ENCODE measurements at regions not wholly inside any gene's neighbourhood (a gene's known extent, or its start where the extent isn't known, plus 50 kb on each side); places are given as distances from the start of the nearest gene placed in this dataset.

DNA sequence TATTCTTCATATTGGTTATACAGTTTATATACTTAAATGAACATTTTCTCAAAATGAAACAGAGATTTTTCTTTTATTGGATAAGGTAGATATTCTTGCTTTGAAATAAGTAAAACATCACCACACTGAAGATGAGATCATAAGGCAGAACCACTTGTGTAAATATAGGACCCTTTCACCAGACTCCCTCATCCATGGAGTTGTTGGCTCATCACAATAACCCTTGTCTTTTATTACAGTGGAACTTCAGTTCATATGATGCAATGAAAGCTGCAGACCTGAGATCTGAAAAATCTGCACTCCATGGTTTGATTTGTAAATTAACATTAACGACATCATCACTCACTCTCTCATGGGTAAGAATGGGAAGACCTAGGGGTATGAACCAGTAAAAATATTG lies 51.9 kb upstream of the DBX2 start:
- SMC1A ChIA-PET (ENCODE audit: uncharacterized antibody, unreplicated experiment): no interaction called here
- Histone ChIP-seq H3K4me1 (ENCODE audit: control insufficient read depth, insufficient read depth, low read length) (no peaks in the 10 kb centered on the region), H3K4me2 (ENCODE audit: control insufficient read depth, insufficient read depth) (no peak overlapping the region), H2AFZ (ENCODE audit: control insufficient read depth, low read depth, low read length) (no peak overlapping the region), H4K20me1 (ENCODE audit: control insufficient read depth, insufficient read depth) (no peaks in the 10 kb centered on the region), H3K9ac (ENCODE audit: control insufficient read depth, insufficient read depth, low read length) (no peak overlapping the region), H3K9me3 (replicated peaks; ENCODE audit: control insufficient read depth, insufficient read depth, low read length) (no peaks in the 10 kb centered on the region), H3K79me2 (ENCODE audit: control insufficient read depth, insufficient read depth, low read length) (no peaks in the 10 kb centered on the region), H3K27ac (ENCODE audit: control insufficient read depth, insufficient read depth) (no peak overlapping the region), H3K4me3 (no peak overlapping the region), H3K27me3 (replicated peaks in 1 of 2; ENCODE audit: control insufficient read depth in 2 of 2, insufficient read depth in 2 of 2, low read length in 1 of 2) (no peaks in the 10 kb centered on the region), H3K36me3 (ENCODE audit: control insufficient read depth in 2 of 2, insufficient read depth in 2 of 2, low read length in 1 of 2) (no peaks in the 10 kb centered on the region)
- RAD21 ChIA-PET (ENCODE audit: unreplicated experiment): no interaction called here
- POLR2A ChIA-PET: no interaction called here
- BruUV-seq (replicated peaks): no TSS peak
- intact Hi-C loops (cut with micrococcal nuclease; ENCODE audit: unreplicated experiment): no loop called here
- no peak for DNase-seq (ENCODE audit: low read depth, low spot score)
- no peak for ATAC-seq
- CTCF ChIA-PET: interaction anchor here (1.0 kb wide), 2 partner anchors 66 to 154 kb away, joined by 3 read pairs; no protein-coding TSS in a partner anchor
- in situ Hi-C loops (cut with MboI): no loop called here
- FAIRE-seq: no peak
- WGBS (ENCODE audit: insufficient coverage, insufficient replicate concordance, low lambda C conversion rate, missing lambda C conversion rate): 24% methylated on average over 1 of the region's 1 CpG
- TF ChIP-seq NFYA (IDR thresholded peaks at IDR 0.05; ENCODE audit: borderline replicate concordance, low read depth, low read length): no peak
- TF ChIP-seq, protein P1, sequence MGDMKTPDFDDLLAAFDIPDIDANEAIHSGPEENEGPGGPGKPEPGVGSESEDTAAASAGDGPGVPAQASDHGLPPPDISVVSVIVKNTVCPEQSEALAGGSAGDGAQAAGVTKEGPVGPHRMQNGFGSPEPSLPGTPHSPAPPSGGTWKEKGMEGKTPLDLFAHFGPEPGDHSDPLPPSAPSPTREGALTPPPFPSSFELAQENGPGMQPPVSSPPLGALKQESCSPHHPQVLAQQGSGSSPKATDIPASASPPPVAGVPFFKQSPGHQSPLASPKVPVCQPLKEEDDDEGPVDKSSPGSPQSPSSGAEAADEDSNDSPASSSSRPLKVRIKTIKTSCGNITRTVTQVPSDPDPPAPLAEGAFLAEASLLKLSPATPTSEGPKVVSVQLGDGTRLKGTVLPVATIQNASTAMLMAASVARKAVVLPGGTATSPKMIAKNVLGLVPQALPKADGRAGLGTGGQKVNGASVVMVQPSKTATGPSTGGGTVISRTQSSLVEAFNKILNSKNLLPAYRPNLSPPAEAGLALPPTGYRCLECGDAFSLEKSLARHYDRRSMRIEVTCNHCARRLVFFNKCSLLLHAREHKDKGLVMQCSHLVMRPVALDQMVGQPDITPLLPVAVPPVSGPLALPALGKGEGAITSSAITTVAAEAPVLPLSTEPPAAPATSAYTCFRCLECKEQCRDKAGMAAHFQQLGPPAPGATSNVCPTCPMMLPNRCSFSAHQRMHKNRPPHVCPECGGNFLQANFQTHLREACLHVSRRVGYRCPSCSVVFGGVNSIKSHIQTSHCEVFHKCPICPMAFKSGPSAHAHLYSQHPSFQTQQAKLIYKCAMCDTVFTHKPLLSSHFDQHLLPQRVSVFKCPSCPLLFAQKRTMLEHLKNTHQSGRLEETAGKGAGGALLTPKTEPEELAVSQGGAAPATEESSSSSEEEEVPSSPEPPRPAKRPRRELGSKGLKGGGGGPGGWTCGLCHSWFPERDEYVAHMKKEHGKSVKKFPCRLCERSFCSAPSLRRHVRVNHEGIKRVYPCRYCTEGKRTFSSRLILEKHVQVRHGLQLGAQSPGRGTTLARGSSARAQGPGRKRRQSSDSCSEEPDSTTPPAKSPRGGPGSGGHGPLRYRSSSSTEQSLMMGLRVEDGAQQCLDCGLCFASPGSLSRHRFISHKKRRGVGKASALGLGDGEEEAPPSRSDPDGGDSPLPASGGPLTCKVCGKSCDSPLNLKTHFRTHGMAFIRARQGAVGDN (IDR thresholded peaks at IDR 0.05): no peak
- TF ChIP-seq SMAD1 (IDR thresholded peaks at IDR 0.05; ENCODE audit: low read depth, partially characterized antibody): no peak
- TF ChIP-seq ASH2L (IDR thresholded peaks at IDR 0.05; ENCODE audit: borderline replicate concordance, low read depth): no peak
- TF ChIP-seq NFYB (IDR thresholded peaks at IDR 0.05; ENCODE audit: insufficient read depth, low read depth, low read length): no peak
- TF ChIP-seq RFX5 (IDR thresholded peaks at IDR 0.05; ENCODE audit: low read depth, low read length): no peak
- TF ChIP-seq WRNIP1 (IDR thresholded peaks at IDR 0.05; ENCODE audit: borderline replicate concordance, low read depth, low read length): no peak
- TF ChIP-seq, protein P2, sequence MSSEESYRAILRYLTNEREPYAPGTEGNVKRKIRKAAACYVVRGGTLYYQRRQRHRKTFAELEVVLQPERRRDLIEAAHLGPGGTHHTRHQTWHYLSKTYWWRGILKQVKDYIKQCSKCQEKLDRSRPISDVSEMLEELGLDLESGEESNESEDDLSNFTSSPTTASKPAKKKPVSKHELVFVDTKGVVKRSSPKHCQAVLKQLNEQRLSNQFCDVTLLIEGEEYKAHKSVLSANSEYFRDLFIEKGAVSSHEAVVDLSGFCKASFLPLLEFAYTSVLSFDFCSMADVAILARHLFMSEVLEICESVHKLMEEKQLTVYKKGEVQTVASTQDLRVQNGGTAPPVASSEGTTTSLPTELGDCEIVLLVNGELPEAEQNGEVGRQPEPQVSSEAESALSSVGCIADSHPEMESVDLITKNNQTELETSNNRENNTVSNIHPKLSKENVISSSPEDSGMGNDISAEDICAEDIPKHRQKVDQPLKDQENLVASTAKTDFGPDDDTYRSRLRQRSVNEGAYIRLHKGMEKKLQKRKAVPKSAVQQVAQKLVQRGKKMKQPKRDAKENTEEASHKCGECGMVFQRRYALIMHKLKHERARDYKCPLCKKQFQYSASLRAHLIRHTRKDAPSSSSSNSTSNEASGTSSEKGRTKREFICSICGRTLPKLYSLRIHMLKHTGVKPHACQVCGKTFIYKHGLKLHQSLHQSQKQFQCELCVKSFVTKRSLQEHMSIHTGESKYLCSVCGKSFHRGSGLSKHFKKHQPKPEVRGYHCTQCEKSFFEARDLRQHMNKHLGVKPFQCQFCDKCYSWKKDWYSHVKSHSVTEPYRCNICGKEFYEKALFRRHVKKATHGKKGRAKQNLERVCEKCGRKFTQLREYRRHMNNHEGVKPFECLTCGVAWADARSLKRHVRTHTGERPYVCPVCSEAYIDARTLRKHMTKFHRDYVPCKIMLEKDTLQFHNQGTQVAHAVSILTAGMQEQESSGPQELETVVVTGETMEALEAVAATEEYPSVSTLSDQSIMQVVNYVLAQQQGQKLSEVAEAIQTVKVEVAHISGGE (CRISPR knock-in tag; IDR thresholded peaks at IDR 0.05): no peak
- TF ChIP-seq MEF2B (IDR thresholded peaks at IDR 0.05; ENCODE audit: partially characterized antibody, poor library complexity, severe bottlenecking): no peak
- TF ChIP-seq, protein P3, sequence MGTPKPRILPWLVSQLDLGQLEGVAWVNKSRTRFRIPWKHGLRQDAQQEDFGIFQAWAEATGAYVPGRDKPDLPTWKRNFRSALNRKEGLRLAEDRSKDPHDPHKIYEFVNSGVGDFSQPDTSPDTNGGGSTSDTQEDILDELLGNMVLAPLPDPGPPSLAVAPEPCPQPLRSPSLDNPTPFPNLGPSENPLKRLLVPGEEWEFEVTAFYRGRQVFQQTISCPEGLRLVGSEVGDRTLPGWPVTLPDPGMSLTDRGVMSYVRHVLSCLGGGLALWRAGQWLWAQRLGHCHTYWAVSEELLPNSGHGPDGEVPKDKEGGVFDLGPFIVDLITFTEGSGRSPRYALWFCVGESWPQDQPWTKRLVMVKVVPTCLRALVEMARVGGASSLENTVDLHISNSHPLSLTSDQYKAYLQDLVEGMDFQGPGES (IDR thresholded peaks at IDR 0.05): no peak
- no peak for TF ChIP-seq JUND (IDR thresholded peaks at IDR 0.05; ENCODE audit: low read depth, low read length)
- TF ChIP-seq MTA3 (IDR thresholded peaks at IDR 0.05; ENCODE audit: borderline replicate concordance, low read length): no peak
- TF ChIP-seq ZNF622 (IDR thresholded peaks at IDR 0.05): no peak
- TF ChIP-seq MYB (IDR thresholded peaks at IDR 0.05; ENCODE audit: borderline replicate concordance, low read depth, low read length): no peak
- no peak for TF ChIP-seq NBN (IDR thresholded peaks at IDR 0.05)
- TF ChIP-seq, protein P4, sequence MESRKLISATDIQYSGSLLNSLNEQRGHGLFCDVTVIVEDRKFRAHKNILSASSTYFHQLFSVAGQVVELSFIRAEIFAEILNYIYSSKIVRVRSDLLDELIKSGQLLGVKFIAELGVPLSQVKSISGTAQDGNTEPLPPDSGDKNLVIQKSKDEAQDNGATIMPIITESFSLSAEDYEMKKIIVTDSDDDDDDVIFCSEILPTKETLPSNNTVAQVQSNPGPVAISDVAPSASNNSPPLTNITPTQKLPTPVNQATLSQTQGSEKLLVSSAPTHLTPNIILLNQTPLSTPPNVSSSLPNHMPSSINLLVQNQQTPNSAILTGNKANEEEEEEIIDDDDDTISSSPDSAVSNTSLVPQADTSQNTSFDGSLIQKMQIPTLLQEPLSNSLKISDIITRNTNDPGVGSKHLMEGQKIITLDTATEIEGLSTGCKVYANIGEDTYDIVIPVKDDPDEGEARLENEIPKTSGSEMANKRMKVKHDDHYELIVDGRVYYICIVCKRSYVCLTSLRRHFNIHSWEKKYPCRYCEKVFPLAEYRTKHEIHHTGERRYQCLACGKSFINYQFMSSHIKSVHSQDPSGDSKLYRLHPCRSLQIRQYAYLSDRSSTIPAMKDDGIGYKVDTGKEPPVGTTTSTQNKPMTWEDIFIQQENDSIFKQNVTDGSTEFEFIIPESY (IDR thresholded peaks at IDR 0.05): no peak
